ENCODE measurements at regions not wholly inside any gene's neighbourhood (a gene's known extent, or its start where the extent isn't known, plus 50 kb on each side); places are given as distances from the start of the nearest gene placed in this dataset.

DNA sequence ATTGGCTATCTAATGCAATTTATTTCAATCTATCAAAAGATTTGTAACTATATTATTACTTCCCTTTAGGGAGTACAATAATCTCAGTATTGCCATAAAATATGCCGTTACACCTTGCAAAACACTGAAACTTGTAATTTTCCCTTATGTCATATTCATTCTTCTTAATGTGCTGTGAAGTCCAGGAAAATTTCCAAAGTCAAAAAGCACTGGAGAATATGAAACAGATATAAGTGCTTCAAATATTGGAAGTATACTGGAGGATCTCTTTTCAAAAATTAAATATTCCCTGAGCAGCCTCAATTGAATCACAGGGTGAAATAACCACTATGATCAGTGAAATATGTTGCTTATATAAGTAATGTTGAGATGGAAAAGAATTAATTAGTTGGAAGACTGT, 356.0 kb downstream of the PPP1R3A start:
- TF ChIP-seq, protein P1, sequence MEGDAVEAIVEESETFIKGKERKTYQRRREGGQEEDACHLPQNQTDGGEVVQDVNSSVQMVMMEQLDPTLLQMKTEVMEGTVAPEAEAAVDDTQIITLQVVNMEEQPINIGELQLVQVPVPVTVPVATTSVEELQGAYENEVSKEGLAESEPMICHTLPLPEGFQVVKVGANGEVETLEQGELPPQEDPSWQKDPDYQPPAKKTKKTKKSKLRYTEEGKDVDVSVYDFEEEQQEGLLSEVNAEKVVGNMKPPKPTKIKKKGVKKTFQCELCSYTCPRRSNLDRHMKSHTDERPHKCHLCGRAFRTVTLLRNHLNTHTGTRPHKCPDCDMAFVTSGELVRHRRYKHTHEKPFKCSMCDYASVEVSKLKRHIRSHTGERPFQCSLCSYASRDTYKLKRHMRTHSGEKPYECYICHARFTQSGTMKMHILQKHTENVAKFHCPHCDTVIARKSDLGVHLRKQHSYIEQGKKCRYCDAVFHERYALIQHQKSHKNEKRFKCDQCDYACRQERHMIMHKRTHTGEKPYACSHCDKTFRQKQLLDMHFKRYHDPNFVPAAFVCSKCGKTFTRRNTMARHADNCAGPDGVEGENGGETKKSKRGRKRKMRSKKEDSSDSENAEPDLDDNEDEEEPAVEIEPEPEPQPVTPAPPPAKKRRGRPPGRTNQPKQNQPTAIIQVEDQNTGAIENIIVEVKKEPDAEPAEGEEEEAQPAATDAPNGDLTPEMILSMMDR (IDR thresholded peaks at IDR 0.05; ENCODE audit: low read depth, low read length, missing input control), result no peak
- no peak for TF ChIP-seq RAD21 (IDR thresholded peaks at IDR 0.05)

Data from liver (tissue), 3 donors.